OCI-LY3 (cell line): ENCODE measurements at regions not wholly inside any gene's neighbourhood (a gene's known extent, or its start where the extent isn't known, plus 50 kb on each side); places are given as distances from the start of the nearest gene placed in this dataset.

Experiments used
- H2AFZ ChIP-seq: fragments of 200-600, 300-600 bp; shearing (Covaris generic); 2 replicates; pipeline ENCODE4 v1.6.0; 2014; ENCODE audit warnings: antibody characterized with exemption, low read depth, low read length
- H3K27ac ChIP-seq: fragments of 200-600, 300-600 bp; sonication (generic); 2 replicates; pipeline ENCODE4 v1.5.1; 2014; ENCODE audit warnings: mild to moderate bottlenecking, low read length, moderate library complexity, mixed read lengths
- H3K27me3 ChIP-seq: fragments of 200-600, 300-600 bp; sonication (generic); 2 replicates; pipeline ENCODE4 v1.6.1; 2014; ENCODE audit warnings: low read depth, low read length, mixed read lengths
- H3K36me3 ChIP-seq: fragments of 200-600, 300-600 bp; sonication (generic); replicated peaks from 2 replicates; pipeline ENCODE3; 2014; ENCODE audit warnings: low read depth, low read length, mixed read lengths
- H3K4me1 ChIP-seq: fragments of 300-600, 200-600 bp; sonication (generic); 2 replicates; pipeline ENCODE4 v1.6.1; 2014; ENCODE audit warnings: low read length, mixed read lengths
- H3K4me2 ChIP-seq: fragments of 200-600, 300-600 bp; sonication (generic); 2 replicates; pipeline ENCODE4 v1.6.1; 2014; ENCODE audit warnings: low read length, mixed read lengths
- H3K4me3 ChIP-seq: fragments of 300-600, 200-600 bp; sonication (generic); 2 replicates; pipeline ENCODE4 v1.5.1; 2014; ENCODE audit warnings: antibody characterized with exemption, mild to moderate bottlenecking, low read length, moderate library complexity
- H3K79me2 ChIP-seq: fragments of 300-600, 200-600 bp; shearing (Covaris generic); 2 replicates; pipeline ENCODE4 v1.6.1; 2014; ENCODE audit warnings: mild to moderate bottlenecking, low read length, mixed read lengths
- H3K9ac ChIP-seq: fragments of 300-600, 200-600 bp; shearing (Covaris generic); 2 replicates; pipeline ENCODE4 v1.6.0; 2014; ENCODE audit warnings: mild to moderate bottlenecking, low read length, moderate library complexity
- H3K9me3 ChIP-seq: fragments of 200-600, 300-600 bp; shearing (Covaris generic); 2 replicates; pipeline ENCODE4 v1.6.1; 2014; ENCODE audit warnings: low read length, mixed read lengths; ENCODE audit not compliant: insufficient read depth
- H4K20me1 ChIP-seq: fragments of 200-600, 300-600 bp; sonication (generic); 2 replicates; pipeline ENCODE4 v1.6.1; 2016; ENCODE audit warnings: low read length, mixed read lengths; ENCODE audit not compliant: insufficient read depth
- EZH2phosphoT487 ChIP-seq: fragments of 200-600 bp; shearing (Covaris generic); IDR thresholded peaks from 2 replicates; pipeline ENCODE4 v1.6.1; 2018; ENCODE audit warnings: antibody characterized with exemption, mixed run types, low read depth
- TF ChIP-seq, protein P1 (sequence below): fragments of 200-600, 300-600 bp; sonication (generic); IDR thresholded peaks from 2 replicates; pipeline ENCODE4 v1.5.1; 2014; ENCODE audit warnings: antibody characterized with exemption, low read length, low read depth

DNA sequence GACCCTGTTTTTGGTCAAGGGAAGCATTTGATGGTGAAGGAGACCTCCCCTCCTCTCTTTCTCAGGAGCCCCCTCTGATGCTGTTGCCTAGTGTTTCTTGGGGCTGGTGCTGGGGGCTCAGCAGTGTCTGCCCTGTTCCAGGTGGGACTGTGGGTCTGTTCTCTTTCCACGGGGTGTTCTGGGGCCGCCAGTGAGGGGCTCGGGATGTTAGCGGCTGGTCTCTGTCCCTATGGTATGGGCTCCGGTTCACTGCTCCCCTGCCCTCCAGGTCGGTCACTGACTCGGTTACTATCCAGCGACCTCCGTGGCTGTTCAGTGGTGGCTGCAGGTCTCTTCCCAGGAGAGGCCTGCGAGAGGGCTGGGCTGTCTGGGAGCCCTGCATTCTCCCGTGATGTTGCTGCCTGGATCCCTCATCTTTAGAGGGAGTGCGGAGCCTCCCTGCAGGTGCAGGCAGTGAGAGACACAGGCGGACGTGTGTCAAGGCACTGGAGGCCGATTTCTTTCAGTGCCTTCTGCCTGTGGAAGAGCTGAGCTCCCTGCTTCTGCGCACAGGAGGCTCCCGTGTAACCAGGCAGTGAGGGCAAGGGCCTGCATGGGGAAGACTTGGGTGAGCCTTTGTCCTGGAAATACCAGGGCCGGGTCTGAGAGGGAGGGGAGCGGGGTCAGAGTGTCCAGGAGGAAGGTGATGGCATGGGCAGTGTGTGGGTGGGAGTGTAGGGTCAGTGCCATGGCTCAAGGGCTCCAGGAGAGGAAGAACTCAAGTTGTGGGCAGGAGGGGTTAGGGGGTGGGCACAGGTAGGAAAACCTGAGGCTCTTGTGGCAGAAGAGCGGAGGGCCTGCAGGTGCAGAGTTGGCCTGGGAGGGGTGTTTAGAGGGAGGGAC, 362.6 kb downstream of the TMEM121 start:
- no peaks in the 10 kb centered on the region for H3K36me3 ChIP-seq
- H3K9ac ChIP-seq: no peak overlapping the region
- no peak overlapping the region for H3K27ac ChIP-seq
- no peaks in the 10 kb centered on the region for H4K20me1 ChIP-seq
- no peaks in the 10 kb centered on the region for H3K4me1 ChIP-seq
- H3K79me2 ChIP-seq: no peaks in the 10 kb centered on the region
- TF ChIP-seq, protein P1, sequence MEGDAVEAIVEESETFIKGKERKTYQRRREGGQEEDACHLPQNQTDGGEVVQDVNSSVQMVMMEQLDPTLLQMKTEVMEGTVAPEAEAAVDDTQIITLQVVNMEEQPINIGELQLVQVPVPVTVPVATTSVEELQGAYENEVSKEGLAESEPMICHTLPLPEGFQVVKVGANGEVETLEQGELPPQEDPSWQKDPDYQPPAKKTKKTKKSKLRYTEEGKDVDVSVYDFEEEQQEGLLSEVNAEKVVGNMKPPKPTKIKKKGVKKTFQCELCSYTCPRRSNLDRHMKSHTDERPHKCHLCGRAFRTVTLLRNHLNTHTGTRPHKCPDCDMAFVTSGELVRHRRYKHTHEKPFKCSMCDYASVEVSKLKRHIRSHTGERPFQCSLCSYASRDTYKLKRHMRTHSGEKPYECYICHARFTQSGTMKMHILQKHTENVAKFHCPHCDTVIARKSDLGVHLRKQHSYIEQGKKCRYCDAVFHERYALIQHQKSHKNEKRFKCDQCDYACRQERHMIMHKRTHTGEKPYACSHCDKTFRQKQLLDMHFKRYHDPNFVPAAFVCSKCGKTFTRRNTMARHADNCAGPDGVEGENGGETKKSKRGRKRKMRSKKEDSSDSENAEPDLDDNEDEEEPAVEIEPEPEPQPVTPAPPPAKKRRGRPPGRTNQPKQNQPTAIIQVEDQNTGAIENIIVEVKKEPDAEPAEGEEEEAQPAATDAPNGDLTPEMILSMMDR: no peak
- TF ChIP-seq EZH2phosphoT487: no peak
- no peak overlapping the region for H3K4me2 ChIP-seq
- no peaks in the 10 kb centered on the region for H3K9me3 ChIP-seq
- no peak overlapping the region for H2AFZ ChIP-seq
- no peaks in the 10 kb centered on the region for H3K27me3 ChIP-seq
- H3K4me3 ChIP-seq: no peak overlapping the region

DNA sequence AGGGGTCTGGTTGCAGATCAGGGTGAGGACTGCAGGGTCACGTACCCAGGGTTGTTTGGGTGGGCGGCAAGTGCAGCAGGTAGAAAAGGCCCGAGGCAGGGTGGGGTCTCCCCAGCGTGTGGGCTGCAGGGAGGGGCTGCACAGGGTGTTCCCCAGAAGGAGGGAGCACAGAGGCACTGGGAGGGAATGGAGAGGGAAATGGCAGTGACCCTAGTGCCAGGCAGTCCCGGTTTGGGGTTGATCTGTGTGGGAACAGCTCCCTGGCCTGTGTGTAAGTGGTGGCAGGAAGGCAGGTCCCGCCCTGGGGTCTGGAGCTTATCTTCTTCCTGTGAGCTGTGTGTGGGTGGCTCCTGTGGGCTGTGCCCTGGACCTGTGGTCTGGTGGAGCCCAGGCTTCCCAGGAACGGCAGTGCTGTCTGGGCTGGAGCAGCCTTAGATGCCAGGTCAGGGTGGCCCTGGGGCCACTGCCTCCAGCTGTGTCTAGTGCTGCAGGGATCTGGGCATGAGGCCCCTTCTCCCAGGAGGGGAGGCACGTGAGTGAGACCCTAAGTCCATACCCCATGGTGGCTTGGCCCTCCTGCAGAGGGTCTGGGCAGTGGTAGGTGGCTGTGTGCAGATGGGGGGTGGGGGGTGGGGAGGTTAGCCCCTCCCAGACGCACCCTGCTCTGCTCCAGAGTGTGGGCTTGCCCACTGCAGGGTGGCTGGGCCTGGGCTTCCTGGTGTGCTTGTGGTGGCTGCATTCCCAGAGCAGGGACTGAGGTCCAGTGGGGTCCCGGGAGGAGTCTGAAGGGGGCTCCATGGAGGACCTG, 363.5 kb downstream of the TMEM121 start:
- Histone ChIP-seq H4K20me1 (no peaks in the 10 kb centered on the region), H2AFZ (no peak overlapping the region), H3K79me2 (no peaks in the 10 kb centered on the region), H3K9ac (no peak overlapping the region), H3K27me3 (no peaks in the 10 kb centered on the region), H3K27ac (no peak overlapping the region), H3K4me2 (no peak overlapping the region), H3K9me3 (no peaks in the 10 kb centered on the region), H3K4me3 (no peak overlapping the region), H3K4me1 (no peaks in the 10 kb centered on the region), H3K36me3 (no peaks in the 10 kb centered on the region)
- TF ChIP-seq, protein P1: no peak

DNA sequence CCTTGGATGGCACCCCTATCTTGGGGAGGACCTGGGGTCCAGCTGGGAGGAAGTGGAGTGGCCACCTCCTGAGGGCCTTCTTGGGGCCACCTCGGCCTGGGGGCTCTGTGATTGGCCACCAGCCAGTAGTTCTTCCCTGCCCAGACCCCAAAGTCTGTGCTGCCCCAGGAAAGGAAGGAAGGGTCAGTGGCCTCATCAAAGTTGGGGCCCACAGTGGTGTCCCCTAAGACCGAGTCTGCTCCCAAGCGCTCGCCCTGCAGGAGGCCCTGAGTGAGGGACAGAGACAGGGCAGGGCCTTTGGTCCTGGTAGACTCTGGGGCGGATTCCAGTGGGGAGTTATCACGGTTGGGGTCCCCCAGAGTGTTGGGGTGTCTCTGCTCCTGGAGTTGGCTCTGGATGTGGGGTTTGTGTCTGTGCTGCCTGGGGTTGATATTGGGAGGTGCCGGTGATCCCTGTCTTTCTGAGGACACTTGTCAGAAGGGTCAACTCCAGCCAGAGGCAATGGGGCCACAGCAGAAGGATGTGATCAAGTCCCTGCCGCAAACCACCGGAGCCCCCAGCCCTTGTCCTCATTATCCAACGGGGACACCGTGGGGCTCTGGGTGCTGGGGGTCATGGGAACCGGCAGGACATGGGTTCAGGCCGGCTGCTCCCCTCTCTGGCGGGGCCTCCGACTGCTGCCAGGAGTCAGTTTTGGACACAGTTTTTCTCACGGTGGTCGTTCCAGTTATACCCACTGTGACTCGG, 364.3 kb downstream of the TMEM121 start:
- H3K9me3 ChIP-seq: no peaks in the 10 kb centered on the region
- H3K4me3 ChIP-seq: no peak overlapping the region

More for the DNA sequence above, 364.3 kb downstream of the TMEM121 start:
- H3K9ac ChIP-seq: no peak overlapping the region
- H3K36me3 ChIP-seq: no peaks in the 10 kb centered on the region
- H4K20me1 ChIP-seq: no peaks in the 10 kb centered on the region
- H2AFZ ChIP-seq: no peak overlapping the region
- H3K27ac ChIP-seq: no peak overlapping the region
- H3K27me3 ChIP-seq: no peaks in the 10 kb centered on the region
- no peaks in the 10 kb centered on the region for H3K4me1 ChIP-seq
- H3K79me2 ChIP-seq: no peaks in the 10 kb centered on the region
- TF ChIP-seq, protein P1: no peak
- no peak for TF ChIP-seq EZH2phosphoT487
- H3K4me2 ChIP-seq: no peak overlapping the region
